OCI-LY3 (cell line): ENCODE measurements at regions not wholly inside any gene's neighbourhood (a gene's known extent, or its start where the extent isn't known, plus 50 kb on each side); places are given as distances from the start of the nearest gene placed in this dataset.

Experiments
- H2AFZ ChIP-seq: fragments of 200-600, 300-600 bp; shearing (Covaris generic); 2 replicates; pipeline ENCODE4 v1.6.0; 2014; ENCODE audit warnings: antibody characterized with exemption, low read depth, low read length
- H3K27ac ChIP-seq: fragments of 200-600, 300-600 bp; sonication (generic); 2 replicates; pipeline ENCODE4 v1.5.1; 2014; ENCODE audit warnings: mild to moderate bottlenecking, low read length, moderate library complexity, mixed read lengths
- H3K27me3 ChIP-seq: fragments of 200-600, 300-600 bp; sonication (generic); 2 replicates; pipeline ENCODE4 v1.6.1; 2014; ENCODE audit warnings: low read depth, low read length, mixed read lengths
- H3K36me3 ChIP-seq: fragments of 200-600, 300-600 bp; sonication (generic); replicated peaks from 2 replicates; pipeline ENCODE3; 2014; ENCODE audit warnings: low read depth, low read length, mixed read lengths
- H3K4me1 ChIP-seq: fragments of 300-600, 200-600 bp; sonication (generic); 2 replicates; pipeline ENCODE4 v1.6.1; 2014; ENCODE audit warnings: low read length, mixed read lengths
- H3K4me2 ChIP-seq: fragments of 200-600, 300-600 bp; sonication (generic); 2 replicates; pipeline ENCODE4 v1.6.1; 2014; ENCODE audit warnings: low read length, mixed read lengths
- H3K4me3 ChIP-seq: fragments of 300-600, 200-600 bp; sonication (generic); 2 replicates; pipeline ENCODE4 v1.5.1; 2014; ENCODE audit warnings: antibody characterized with exemption, mild to moderate bottlenecking, low read length, moderate library complexity
- H3K79me2 ChIP-seq: fragments of 300-600, 200-600 bp; shearing (Covaris generic); 2 replicates; pipeline ENCODE4 v1.6.1; 2014; ENCODE audit warnings: mild to moderate bottlenecking, low read length, mixed read lengths
- H3K9ac ChIP-seq: fragments of 300-600, 200-600 bp; shearing (Covaris generic); 2 replicates; pipeline ENCODE4 v1.6.0; 2014; ENCODE audit warnings: mild to moderate bottlenecking, low read length, moderate library complexity
- H3K9me3 ChIP-seq: fragments of 200-600, 300-600 bp; shearing (Covaris generic); 2 replicates; pipeline ENCODE4 v1.6.1; 2014; ENCODE audit warnings: low read length, mixed read lengths; ENCODE audit not compliant: insufficient read depth
- H4K20me1 ChIP-seq: fragments of 200-600, 300-600 bp; sonication (generic); 2 replicates; pipeline ENCODE4 v1.6.1; 2016; ENCODE audit warnings: low read length, mixed read lengths; ENCODE audit not compliant: insufficient read depth
- EZH2phosphoT487 ChIP-seq: fragments of 200-600 bp; shearing (Covaris generic); IDR thresholded peaks from 2 replicates; pipeline ENCODE4 v1.6.1; 2018; ENCODE audit warnings: antibody characterized with exemption, mixed run types, low read depth
- TF ChIP-seq, protein P1 (sequence below): fragments of 200-600, 300-600 bp; sonication (generic); IDR thresholded peaks from 2 replicates; pipeline ENCODE4 v1.5.1; 2014; ENCODE audit warnings: antibody characterized with exemption, low read length, low read depth

DNA sequence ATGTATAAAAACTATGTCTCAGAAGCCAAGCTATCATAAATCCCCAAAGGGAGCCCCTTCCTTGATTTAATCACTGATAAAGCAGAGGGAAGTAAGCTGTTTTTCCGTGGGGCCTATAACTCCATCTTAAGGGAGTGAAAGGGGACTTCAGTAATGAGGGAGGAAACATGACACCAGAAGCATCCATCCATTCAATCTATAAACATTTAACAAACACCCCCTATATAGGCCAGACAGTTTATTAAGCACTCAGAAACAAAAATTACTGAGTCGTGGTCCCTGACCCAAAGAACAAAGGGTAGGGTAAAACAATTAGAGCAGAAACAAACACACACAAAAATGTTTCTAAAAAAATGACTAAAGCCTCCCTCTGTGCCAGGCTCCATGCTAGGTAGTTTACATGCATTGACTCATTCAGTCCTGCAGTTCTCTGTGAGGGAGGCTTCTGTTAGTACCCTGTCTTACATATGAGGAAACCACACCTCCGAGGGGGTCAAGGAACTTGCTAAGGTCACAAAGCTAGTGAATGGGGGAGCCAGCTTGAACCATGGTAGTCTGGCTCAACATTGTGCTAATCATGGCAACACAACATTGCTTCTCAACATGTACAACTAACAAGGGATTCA is 472.1 kb downstream of the CDH2 start:
- Histone ChIP-seq H3K4me2 (no peak overlapping the region), H3K9me3 (0 out of 2 replicates have a peak, but pooled peaks cover 4% of the 10 kb centered on the region), H4K20me1 (no peaks in the 10 kb centered on the region), H3K9ac (no peak overlapping the region), H3K27ac (no peak overlapping the region), H3K4me1 (peaks cover 1% of the 10 kb centered on the region; the same call in 1 of the 2 replicates), H3K36me3 (peaks cover 2% of the 10 kb centered on the region), H3K4me3 (no peak overlapping the region), H3K27me3 (no peaks in the 10 kb centered on the region), H3K79me2 (no peaks in the 10 kb centered on the region), H2AFZ (no peak overlapping the region)
- no peak for TF ChIP-seq EZH2phosphoT487
- TF ChIP-seq, protein P1, sequence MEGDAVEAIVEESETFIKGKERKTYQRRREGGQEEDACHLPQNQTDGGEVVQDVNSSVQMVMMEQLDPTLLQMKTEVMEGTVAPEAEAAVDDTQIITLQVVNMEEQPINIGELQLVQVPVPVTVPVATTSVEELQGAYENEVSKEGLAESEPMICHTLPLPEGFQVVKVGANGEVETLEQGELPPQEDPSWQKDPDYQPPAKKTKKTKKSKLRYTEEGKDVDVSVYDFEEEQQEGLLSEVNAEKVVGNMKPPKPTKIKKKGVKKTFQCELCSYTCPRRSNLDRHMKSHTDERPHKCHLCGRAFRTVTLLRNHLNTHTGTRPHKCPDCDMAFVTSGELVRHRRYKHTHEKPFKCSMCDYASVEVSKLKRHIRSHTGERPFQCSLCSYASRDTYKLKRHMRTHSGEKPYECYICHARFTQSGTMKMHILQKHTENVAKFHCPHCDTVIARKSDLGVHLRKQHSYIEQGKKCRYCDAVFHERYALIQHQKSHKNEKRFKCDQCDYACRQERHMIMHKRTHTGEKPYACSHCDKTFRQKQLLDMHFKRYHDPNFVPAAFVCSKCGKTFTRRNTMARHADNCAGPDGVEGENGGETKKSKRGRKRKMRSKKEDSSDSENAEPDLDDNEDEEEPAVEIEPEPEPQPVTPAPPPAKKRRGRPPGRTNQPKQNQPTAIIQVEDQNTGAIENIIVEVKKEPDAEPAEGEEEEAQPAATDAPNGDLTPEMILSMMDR, result no peak

DNA sequence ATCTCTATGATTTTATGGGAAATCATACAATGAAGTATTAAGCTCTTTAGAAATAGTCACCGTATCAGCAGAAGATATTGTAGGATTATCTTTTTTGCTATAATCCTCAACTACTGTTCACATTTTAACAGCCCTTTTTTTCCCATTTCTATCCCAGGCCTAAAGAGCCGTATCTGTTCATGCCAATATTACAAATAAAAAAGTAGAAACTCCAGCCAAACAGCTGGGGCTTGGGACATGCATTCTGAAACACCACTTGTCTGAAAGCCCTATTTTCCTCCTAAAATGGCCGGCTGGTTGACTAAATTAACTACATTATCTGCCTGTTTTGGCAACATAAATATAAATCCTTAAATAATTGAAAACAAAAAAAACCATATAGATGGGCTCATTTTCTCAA is 477.8 kb downstream of the CDH2 start:
- Histone ChIP-seq H3K9me3 (no peaks in the 10 kb centered on the region), H3K27ac (no peak overlapping the region), H3K79me2 (no peaks in the 10 kb centered on the region), H3K4me3 (no peak overlapping the region), H3K27me3 (no peaks in the 10 kb centered on the region), H3K4me2 (no peak overlapping the region), H3K36me3 (no peaks in the 10 kb centered on the region), H3K9ac (no peak overlapping the region), H4K20me1 (no peaks in the 10 kb centered on the region), H2AFZ (no peak overlapping the region), H3K4me1 (no peaks in the 10 kb centered on the region)
- no peak for TF ChIP-seq EZH2phosphoT487
- TF ChIP-seq, protein P1, result no peak

DNA sequence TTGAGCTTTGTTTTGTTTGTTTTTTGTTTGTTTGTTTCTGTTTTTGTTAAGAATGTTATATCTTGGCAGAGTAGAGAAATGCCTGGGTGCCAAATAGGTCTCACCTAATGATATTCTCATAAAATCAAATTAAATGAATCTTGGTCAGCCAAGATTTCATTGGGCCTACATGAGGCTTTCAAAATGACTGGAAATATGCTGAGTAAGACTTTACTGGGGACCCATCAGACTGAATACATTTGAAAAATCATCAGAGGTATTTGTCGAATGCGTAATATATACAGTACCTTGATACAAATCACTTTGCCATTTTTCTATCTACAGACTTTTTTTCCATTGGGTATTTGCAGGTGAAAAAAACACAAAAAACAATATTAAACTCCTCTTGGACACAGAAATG is 480.8 kb downstream of the CDH2 start:
- H4K20me1 ChIP-seq, result no peaks in the 10 kb centered on the region
- no peak overlapping the region for H3K9ac ChIP-seq
- no peak overlapping the region for H3K4me2 ChIP-seq
- H3K27ac ChIP-seq, result no peak overlapping the region
- H3K4me1 ChIP-seq, result no peaks in the 10 kb centered on the region
- no peaks in the 10 kb centered on the region for H3K9me3 ChIP-seq
- H3K36me3 ChIP-seq, result no peaks in the 10 kb centered on the region
- TF ChIP-seq, protein P1, result no peak
- no peak for TF ChIP-seq EZH2phosphoT487
- no peaks in the 10 kb centered on the region for H3K27me3 ChIP-seq
- H2AFZ ChIP-seq, result no peak overlapping the region
- H3K79me2 ChIP-seq, result no peaks in the 10 kb centered on the region
- H3K4me3 ChIP-seq, result no peak overlapping the region

DNA sequence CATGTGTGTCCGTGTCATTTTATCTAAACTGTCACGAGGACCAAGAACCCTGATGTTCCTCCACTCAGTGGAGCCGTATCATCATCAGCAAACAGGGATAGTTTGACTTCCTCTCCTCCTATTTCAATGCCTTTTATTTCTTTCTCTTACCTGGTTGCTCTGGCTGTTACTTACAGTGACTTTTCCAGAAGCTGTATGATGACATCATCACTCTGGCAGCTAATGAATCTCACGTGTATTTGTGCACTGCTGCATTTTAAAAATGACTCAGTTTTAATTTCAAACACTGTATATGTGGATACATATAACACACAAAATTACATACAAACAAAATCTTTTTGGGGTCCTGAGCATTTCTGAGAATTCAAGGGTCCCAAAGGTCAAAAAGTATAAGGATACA is 481.4 kb downstream of the CDH2 start:
- Histone ChIP-seq H3K9me3 (no peaks in the 10 kb centered on the region), H2AFZ (no peak overlapping the region), H3K36me3 (no peaks in the 10 kb centered on the region), H3K9ac (no peak overlapping the region), H3K4me1 (no peaks in the 10 kb centered on the region), H4K20me1 (no peaks in the 10 kb centered on the region), H3K27ac (no peak overlapping the region), H3K4me2 (no peak overlapping the region), H3K79me2 (no peaks in the 10 kb centered on the region), H3K27me3 (no peaks in the 10 kb centered on the region), H3K4me3 (no peak overlapping the region)
- no peak for TF ChIP-seq EZH2phosphoT487
- TF ChIP-seq, protein P1, result no peak
